ENCODE measurements at regions not wholly inside any gene's neighbourhood (a gene's known extent, or its start where the extent isn't known, plus 50 kb on each side); places are given as distances from the start of the nearest gene placed in this dataset.

DNA sequence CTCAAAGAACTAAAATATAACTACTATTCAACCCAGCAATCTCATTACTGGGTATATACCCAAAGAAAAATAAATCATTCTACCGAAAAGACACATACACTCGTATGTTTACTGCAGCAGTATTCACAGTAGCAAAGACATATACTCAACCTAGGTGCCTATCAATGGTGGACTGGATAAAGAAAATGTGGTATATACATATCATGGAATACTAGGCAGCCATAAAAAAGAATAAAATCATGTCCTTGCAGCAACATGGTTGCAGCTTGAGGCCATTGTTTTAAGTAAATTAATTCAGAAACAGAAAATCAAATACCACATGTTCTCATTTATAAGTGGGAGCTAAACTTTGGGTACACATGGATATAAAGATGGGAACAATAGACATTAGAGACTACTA, 266.2 kb upstream of the POU3F1 start:
- no peaks in the 10 kb centered on the region for H3K4me1 ChIP-seq
- H3K27ac ChIP-seq, result no peak overlapping the region
- H3K36me3 ChIP-seq, result no peaks in the 10 kb centered on the region
- intact Hi-C loops (cut with DNase I), result no loop called here
- H3K4me3 ChIP-seq, result no peak overlapping the region
- DNase-seq (ENCODE audit: extremely low spot score in 2 of 2), result no peak
- no peaks in the 10 kb centered on the region for H3K9me3 ChIP-seq
- H3K27me3 ChIP-seq, result no peaks in the 10 kb centered on the region
- TF ChIP-seq POLR2A (IDR thresholded peaks at IDR 0.05) (no peak), POLR2AphosphoS5 (IDR thresholded peaks at IDR 0.05; ENCODE audit: insufficient read depth in 1 of 2, low read depth in 1 of 2) (no peak)
- TF ChIP-seq, protein P1, sequence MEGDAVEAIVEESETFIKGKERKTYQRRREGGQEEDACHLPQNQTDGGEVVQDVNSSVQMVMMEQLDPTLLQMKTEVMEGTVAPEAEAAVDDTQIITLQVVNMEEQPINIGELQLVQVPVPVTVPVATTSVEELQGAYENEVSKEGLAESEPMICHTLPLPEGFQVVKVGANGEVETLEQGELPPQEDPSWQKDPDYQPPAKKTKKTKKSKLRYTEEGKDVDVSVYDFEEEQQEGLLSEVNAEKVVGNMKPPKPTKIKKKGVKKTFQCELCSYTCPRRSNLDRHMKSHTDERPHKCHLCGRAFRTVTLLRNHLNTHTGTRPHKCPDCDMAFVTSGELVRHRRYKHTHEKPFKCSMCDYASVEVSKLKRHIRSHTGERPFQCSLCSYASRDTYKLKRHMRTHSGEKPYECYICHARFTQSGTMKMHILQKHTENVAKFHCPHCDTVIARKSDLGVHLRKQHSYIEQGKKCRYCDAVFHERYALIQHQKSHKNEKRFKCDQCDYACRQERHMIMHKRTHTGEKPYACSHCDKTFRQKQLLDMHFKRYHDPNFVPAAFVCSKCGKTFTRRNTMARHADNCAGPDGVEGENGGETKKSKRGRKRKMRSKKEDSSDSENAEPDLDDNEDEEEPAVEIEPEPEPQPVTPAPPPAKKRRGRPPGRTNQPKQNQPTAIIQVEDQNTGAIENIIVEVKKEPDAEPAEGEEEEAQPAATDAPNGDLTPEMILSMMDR (IDR thresholded peaks at IDR 0.05), result no peak

DNA sequence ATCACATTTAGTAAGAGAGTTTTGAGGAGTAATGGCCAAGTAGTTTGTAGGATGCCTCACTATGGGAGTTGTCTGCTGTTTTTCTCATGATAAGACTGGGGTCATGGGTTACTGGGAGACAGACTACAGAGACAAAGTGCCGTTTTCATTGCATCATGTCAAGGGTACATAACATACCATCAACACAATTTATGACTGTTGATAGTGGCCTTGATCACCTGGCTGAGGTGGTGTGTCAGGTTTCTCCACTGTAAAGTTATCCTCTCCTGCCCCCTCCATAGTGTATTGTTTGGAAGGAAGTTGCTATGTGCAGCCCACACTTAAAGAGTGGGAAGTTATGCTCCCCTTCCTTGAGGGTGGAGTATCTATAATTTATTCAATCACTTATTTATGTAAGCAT, 263.5 kb upstream of the POU3F1 start:
- no peak overlapping the region for H3K4me3 ChIP-seq
- no peaks in the 10 kb centered on the region for H3K9me3 ChIP-seq
- H3K27me3 ChIP-seq, result no peaks in the 10 kb centered on the region
- no peak for DNase-seq (ENCODE audit: extremely low spot score in 2 of 2)
- no peak for TF ChIP-seq POLR2A (IDR thresholded peaks at IDR 0.05)
- no peaks in the 10 kb centered on the region for H3K4me1 ChIP-seq
- H3K36me3 ChIP-seq, result no peaks in the 10 kb centered on the region
- no peak overlapping the region for H3K27ac ChIP-seq
- intact Hi-C loops (cut with DNase I), result no loop called here

DNA sequence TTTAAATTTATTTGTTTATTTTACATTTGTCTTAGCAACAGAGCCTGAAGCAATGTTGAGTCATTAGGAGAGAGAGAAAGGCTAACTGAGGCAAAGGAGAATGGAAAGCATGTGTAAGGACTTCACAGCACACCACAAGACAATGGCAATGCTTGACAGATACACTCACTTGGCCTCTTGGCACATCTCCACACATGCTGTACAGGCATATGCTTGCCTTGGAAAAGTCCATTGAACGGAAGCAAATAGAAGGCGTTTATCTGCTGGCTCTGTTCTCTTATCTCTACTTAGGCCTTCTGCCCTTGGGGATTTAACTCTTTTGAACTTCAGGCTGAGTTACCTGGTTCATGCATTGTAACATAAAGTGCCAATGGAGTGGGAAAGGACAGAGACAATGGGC, 262.2 kb upstream of the POU3F1 start:
- Histone ChIP-seq H3K4me1 (no peaks in the 10 kb centered on the region), H3K27ac (no peak overlapping the region), H3K27me3 (no peaks in the 10 kb centered on the region), H3K4me3 (no peak overlapping the region), H3K9me3 (no peaks in the 10 kb centered on the region), H3K36me3 (no peaks in the 10 kb centered on the region)
- no peak for DNase-seq (ENCODE audit: extremely low spot score in 2 of 2)
- intact Hi-C loops (cut with DNase I), result no loop called here
- TF ChIP-seq POLR2AphosphoS5 (IDR thresholded peaks at IDR 0.05; ENCODE audit: insufficient read depth in 1 of 2, low read depth in 1 of 2) (no peak), POLR2A (IDR thresholded peaks at IDR 0.05) (no peak)
- TF ChIP-seq, protein P1 (IDR thresholded peaks at IDR 0.05), result no peak

DNA sequence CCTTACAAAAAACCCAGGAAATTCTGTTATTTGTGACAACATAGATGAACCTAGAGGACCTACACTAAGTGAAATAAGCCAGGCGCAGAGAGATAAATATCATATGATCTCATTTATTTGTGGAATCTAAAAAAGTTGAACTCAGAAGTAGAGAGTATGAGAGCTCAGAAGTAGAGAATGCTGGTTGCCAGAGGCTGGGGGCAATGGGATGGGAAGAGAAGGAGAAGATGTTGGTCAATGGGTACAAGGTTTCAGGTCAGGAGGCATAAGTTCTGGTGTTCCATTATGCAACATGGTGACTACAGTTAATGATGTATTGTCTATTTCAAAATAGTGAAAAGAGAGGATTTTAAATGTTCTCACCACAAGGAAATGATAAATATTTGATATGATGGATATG, 259.1 kb upstream of the POU3F1 start:
- no peaks in the 10 kb centered on the region for H3K27me3 ChIP-seq
- intact Hi-C loops (cut with DNase I), result no loop called here
- H3K9me3 ChIP-seq, result no peaks in the 10 kb centered on the region
- TF ChIP-seq POLR2AphosphoS5 (IDR thresholded peaks at IDR 0.05; ENCODE audit: insufficient read depth in 1 of 2, low read depth in 1 of 2) (no peak), POLR2A (IDR thresholded peaks at IDR 0.05) (no peak)
- TF ChIP-seq, protein P1 (IDR thresholded peaks at IDR 0.05), result no peak
- no peaks in the 10 kb centered on the region for H3K4me1 ChIP-seq
- DNase-seq (ENCODE audit: extremely low spot score in 2 of 2), result no peak
- no peak overlapping the region for H3K4me3 ChIP-seq
- no peaks in the 10 kb centered on the region for H3K36me3 ChIP-seq
- no peak overlapping the region for H3K27ac ChIP-seq

DNA sequence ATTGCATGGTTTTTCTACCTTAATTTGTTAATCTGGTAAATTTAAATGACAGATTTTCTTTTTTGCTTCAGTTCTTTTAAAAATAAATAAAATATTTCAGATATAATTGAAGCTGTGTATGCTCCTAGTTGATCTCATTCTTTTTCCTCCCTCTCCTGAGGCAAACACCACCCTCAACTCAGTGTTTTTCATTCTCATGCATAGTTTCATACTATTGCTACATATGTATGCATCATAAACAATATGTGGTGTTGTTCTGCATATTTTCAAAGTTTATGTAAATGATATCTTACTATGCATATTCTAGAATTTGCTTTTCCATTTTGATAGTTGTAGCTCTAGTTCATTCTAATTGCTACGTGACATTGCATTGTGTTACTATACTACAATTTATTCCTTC, 257.2 kb upstream of the POU3F1 start:
- Histone ChIP-seq H3K36me3 (no peaks in the 10 kb centered on the region), H3K9me3 (no peaks in the 10 kb centered on the region), H3K27ac (no peak overlapping the region), H3K4me1 (no peaks in the 10 kb centered on the region), H3K27me3 (no peaks in the 10 kb centered on the region), H3K4me3 (no peak overlapping the region)
- no peak for TF ChIP-seq POLR2A (IDR thresholded peaks at IDR 0.05)
- no peak for TF ChIP-seq POLR2AphosphoS5 (IDR thresholded peaks at IDR 0.05; ENCODE audit: insufficient read depth in 1 of 2, low read depth in 1 of 2)
- TF ChIP-seq, protein P1 (IDR thresholded peaks at IDR 0.05), result no peak
- no peak for DNase-seq (ENCODE audit: extremely low spot score in 2 of 2)
- intact Hi-C loops (cut with DNase I), result no loop called here

DNA sequence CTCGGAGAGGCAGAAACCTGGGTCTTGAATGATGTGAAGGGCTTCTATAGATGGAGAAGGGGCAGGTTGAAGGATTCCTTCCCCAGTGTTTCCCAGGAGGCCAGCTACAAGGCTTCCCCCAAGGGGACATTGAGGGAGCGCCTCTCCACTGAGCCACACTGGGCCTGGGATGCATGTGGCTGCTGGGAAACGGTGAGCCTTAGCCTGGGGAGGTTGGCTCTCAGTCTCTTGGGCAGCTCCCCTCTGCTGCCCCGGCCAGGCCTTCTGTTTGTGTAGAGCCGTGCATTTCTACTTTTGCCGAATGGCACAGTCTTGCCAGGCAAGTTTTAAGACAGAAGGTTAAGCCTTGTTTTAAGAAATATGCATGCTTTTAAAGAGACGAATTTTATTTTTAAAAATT, 254.4 kb upstream of the POU3F1 start:
- intact Hi-C loops (cut with DNase I), result no loop called here
- H3K9me3 ChIP-seq, result no peaks in the 10 kb centered on the region

More for the DNA sequence above, 254.4 kb upstream of the POU3F1 start:
- no peaks in the 10 kb centered on the region for H3K4me1 ChIP-seq
- no peak overlapping the region for H3K4me3 ChIP-seq
- H3K36me3 ChIP-seq, result no peaks in the 10 kb centered on the region
- H3K27ac ChIP-seq, result no peak overlapping the region
- no peak for DNase-seq (ENCODE audit: extremely low spot score in 2 of 2)
- TF ChIP-seq, protein P1 (IDR thresholded peaks at IDR 0.05), result no peak
- TF ChIP-seq POLR2A (IDR thresholded peaks at IDR 0.05), result no peak
- no peak for TF ChIP-seq POLR2AphosphoS5 (IDR thresholded peaks at IDR 0.05; ENCODE audit: insufficient read depth in 1 of 2, low read depth in 1 of 2)
- H3K27me3 ChIP-seq, result no peaks in the 10 kb centered on the region

Data from vagina (tissue), 2 donors.